Muscle of leg (tissue), 3 donors: ENCODE measurements at regions not wholly inside any gene's neighbourhood (a gene's known extent, or its start where the extent isn't known, plus 50 kb on each side); places are given as distances from the start of the nearest gene placed in this dataset.
A peak's percentile ranks its signal among the peaks of the same experiment; 100 is the strongest.

Source experiments
- DNase-seq: peaks from one replicate; pipeline ENCODE4 v3.0.0; 2013
- H3K27ac ChIP-seq: one replicate; pipeline ENCODE4 v1.5.1; 2013; ENCODE audit warnings: mild to moderate bottlenecking, low read length, control low read depth
- H3K27me3 ChIP-seq: one replicate; pipeline ENCODE4 v1.6.1; 2013; ENCODE audit warnings: low read length; ENCODE audit not compliant: control insufficient read depth, insufficient read depth
- H3K36me3 ChIP-seq: one replicate; pipeline ENCODE4 v1.6.1; 2013; ENCODE audit warnings: low read length; ENCODE audit not compliant: control insufficient read depth, insufficient read depth
- H3K4me1 ChIP-seq: one replicate; pipeline ENCODE4 v1.6.1; 2013; ENCODE audit warnings: low read length; ENCODE audit not compliant: control insufficient read depth, insufficient read depth
- H3K4me3 ChIP-seq: one replicate; pipeline ENCODE4 v1.5.1; 2013; ENCODE audit warnings: low read length, control low read depth
- H3K9me3 ChIP-seq: replicated peaks from 2 replicates; pipeline ENCODE4 v1.6.1; 2013; ENCODE audit warnings: low read depth, low read length; ENCODE audit not compliant: control insufficient read depth
- WGBS: methylation state at CpG from one replicate; pipeline ENCODE4 v1.1.5; 2013; ENCODE audit warnings: missing lambda C conversion rate; ENCODE audit not compliant: insufficient coverage; 5-methylcytosine and 5-hydroxymethylcytosine counted together

- no peaks in the 10 kb centered on the region for H3K36me3 ChIP-seq
- no peaks in the 10 kb centered on the region for H3K9me3 ChIP-seq
- no peak for DNase-seq
- 63% methylated on average over 2 of the region's 3 CpGs for WGBS
- no peaks in the 10 kb centered on the region for H3K27me3 ChIP-seq
- no peak overlapping the region for H3K27ac ChIP-seq
- H3K4me1 ChIP-seq = no peaks in the 10 kb centered on the region
- no peak overlapping the region for H3K4me3 ChIP-seq
Measured at GRCh38 chr4:11777447-11777846, 348.8 kb upstream of the HS3ST1 start.

DNA sequence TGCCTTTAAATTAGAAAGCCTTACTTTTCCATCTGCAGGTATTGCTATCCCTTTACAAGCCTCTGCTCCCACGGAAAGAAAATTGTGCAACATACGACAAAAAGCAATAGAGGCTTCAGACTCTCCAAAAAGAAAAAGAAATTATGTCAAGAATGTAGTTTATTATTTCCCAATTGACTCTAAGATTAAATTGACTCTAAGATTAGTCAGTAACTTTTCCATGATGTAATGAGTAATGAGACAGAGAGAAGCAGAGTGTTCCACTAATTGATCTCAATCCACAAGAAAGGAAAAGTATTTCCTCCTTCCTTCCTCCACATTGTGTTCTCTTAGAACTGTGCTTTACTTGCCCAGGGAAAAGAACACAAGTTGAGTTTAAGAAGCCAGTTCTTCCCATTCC is 345.7 kb upstream of the HS3ST1 start:
- no peaks in the 10 kb centered on the region for H3K36me3 ChIP-seq
- H3K4me1 ChIP-seq = no peaks in the 10 kb centered on the region
- H3K9me3 ChIP-seq = no peaks in the 10 kb centered on the region
- H3K27me3 ChIP-seq = no peaks in the 10 kb centered on the region
- no CpG with 5 or more reads among the region's 2 CpGs for WGBS
- peak; percentile 6 for DNase-seq
- H3K4me3 ChIP-seq = no peak overlapping the region
- H3K27ac ChIP-seq = no peak overlapping the region

GRCh38 chr4:11773798-11774197 is 345.1 kb upstream of the HS3ST1 start:
- no peak for DNase-seq
- Histone ChIP-seq H3K4me1 (no peaks in the 10 kb centered on the region), H3K9me3 (no peaks in the 10 kb centered on the region), H3K4me3 (no peak overlapping the region), H3K27me3 (no peaks in the 10 kb centered on the region), H3K36me3 (no peaks in the 10 kb centered on the region), H3K27ac (no peak overlapping the region)
- WGBS = 60% methylated on average over 1 of the region's 3 CpGs

DNA sequence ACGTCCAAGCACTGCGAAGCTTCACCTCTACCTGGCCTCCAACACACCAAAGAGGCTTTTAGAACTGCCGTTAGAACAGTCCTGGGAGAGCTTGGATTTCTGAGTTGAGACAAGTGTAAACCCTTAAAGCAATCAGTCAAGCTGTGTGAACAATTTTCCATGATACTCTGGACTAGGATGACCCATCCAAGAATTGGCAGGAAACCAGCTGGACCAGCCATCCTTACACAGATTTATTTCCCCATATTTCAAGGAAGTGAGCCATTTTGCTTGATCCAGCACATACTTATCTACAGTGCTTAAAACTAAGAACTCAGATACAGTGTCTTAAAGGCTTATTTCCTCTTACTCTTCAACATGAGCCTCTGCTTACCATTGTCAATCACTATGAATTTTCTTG is 340.7 kb upstream of the HS3ST1 start:
- Histone ChIP-seq H3K27ac (no peak overlapping the region), H3K36me3 (no peaks in the 10 kb centered on the region), H3K27me3 (no peaks in the 10 kb centered on the region), H3K4me3 (no peak overlapping the region), H3K9me3 (no peaks in the 10 kb centered on the region), H3K4me1 (no peaks in the 10 kb centered on the region)
- WGBS = 60% methylated on average over 1 of the region's 3 CpGs
- DNase-seq = peak; percentile 49

DNA sequence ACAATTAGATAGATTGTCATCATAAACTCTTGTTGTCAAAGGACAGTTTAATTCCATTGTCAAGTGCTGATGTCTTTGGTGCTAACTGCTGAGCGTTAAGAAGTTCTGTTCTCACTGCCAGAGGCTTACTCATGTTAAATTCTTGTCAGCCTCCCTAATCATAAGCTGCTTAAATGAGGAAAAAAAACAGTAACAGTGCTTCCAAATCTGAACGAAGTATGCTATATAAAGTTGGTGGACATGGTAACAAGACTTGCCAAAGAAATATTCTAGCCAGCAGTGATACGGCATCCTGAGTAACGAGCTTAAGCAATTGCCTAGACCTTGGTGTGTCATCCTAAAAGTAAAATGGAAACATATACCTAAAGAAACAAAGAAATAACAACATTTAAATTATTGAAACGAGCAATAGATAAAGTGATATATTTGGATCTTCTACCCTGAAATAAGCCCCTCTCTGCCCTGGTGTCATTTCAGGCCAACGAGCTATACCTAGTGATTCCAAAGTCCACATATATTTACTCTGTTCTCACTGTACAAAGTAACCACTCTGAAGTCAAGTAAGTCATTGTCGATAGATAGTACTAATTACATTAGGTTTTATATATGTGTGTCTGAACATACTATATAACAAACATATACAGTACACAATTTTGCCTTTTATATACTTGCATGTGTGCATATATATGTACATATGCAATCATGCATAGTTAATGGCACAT is 339.7 kb upstream of the HS3ST1 start:
- H3K9me3 ChIP-seq = no peaks in the 10 kb centered on the region
- no CpG with 5 or more reads among the region's 7 CpGs for WGBS

GRCh38 chr4:11765849-11766453 is 337.3 kb upstream of the HS3ST1 start:
- H3K36me3 ChIP-seq = no peaks in the 10 kb centered on the region
- WGBS = no CpG with 5 or more reads among the region's 4 CpGs
- H3K27ac ChIP-seq = no peak overlapping the region
- H3K4me3 ChIP-seq = no peak overlapping the region
- H3K4me1 ChIP-seq = no peaks in the 10 kb centered on the region
- DNase-seq = peak; percentile 33
- H3K9me3 ChIP-seq = no peaks in the 10 kb centered on the region
- H3K27me3 ChIP-seq = no peaks in the 10 kb centered on the region

More for the DNA sequence above, 339.7 kb upstream of the HS3ST1 start:
- no peaks in the 10 kb centered on the region for H3K36me3 ChIP-seq
- H3K27ac ChIP-seq = no peak overlapping the region
- no peak for DNase-seq
- H3K4me3 ChIP-seq = no peak overlapping the region
- H3K27me3 ChIP-seq = no peaks in the 10 kb centered on the region
- H3K4me1 ChIP-seq = no peaks in the 10 kb centered on the region

GRCh38 chr4:11748164-11748872 is 319.6 kb upstream of the HS3ST1 start:
- Histone ChIP-seq H3K27ac (no peak overlapping the region), H3K36me3 (no peaks in the 10 kb centered on the region), H3K4me1 (no peaks in the 10 kb centered on the region), H3K27me3 (no peaks in the 10 kb centered on the region), H3K9me3 (peaks cover 7% of the 10 kb centered on the region), H3K4me3 (no peak overlapping the region)
- DNase-seq = peak; percentile 41
- WGBS = 32% methylated on average over 4 of the region's 7 CpGs

DNA sequence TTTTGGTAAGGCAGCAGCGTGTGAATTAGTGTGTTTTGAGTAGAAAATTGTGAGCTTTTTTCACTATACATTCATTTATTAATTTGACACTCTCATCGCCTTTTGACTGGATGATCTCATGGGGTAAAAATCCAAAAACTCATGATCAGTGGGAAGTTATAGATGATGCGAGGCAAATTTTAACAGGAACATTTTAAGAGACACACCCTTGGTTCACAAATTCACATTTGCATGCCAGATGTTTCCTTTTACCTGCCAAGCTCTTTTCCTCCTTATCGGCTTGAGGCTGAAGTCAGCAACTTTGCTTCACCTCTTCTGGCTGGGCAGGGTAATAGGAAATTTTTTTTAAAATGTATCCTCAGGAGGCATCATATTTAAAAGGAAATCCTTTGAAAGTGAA is 318.0 kb upstream of the HS3ST1 start:
- Histone ChIP-seq H3K4me1 (no peaks in the 10 kb centered on the region), H3K4me3 (no peak overlapping the region), H3K27me3 (no peaks in the 10 kb centered on the region), H3K27ac (no peak overlapping the region), H3K36me3 (no peaks in the 10 kb centered on the region), H3K9me3 (no peaks in the 10 kb centered on the region)
- DNase-seq = peak; percentile 39
- WGBS = 80% methylated on average over 1 of the region's 4 CpGs

GRCh38 chr4:11743976-11744375 is 315.3 kb upstream of the HS3ST1 start:
- H3K4me3 ChIP-seq = no peak overlapping the region
- no peaks in the 10 kb centered on the region for H3K27me3 ChIP-seq
- no CpG with 5 or more reads among the region's 1 CpG for WGBS
- DNase-seq = no peak
- H3K9me3 ChIP-seq = no peaks in the 10 kb centered on the region
- no peaks in the 10 kb centered on the region for H3K36me3 ChIP-seq
- no peak overlapping the region for H3K27ac ChIP-seq
- H3K4me1 ChIP-seq = no peaks in the 10 kb centered on the region

DNA sequence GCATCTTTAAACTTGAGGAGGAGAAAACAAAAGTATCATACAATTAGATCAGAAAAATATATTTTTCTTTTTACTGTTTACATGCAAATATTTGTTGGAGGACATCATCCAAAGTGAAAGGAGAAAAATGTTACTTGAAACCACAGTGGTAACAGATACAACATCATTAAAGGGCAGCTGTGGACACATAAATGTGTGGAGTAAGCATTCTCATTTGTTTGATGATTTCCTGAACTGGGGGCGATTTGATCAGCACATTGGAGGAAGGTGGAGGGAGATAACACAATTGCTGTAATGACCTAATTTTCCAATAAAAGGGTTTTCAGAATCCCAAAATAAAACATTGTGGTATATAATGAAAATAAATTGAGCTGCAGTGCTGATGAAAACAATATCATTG is 314.5 kb upstream of the HS3ST1 start:
- Histone ChIP-seq H3K27me3 (no peaks in the 10 kb centered on the region), H3K4me1 (no peaks in the 10 kb centered on the region), H3K36me3 (no peaks in the 10 kb centered on the region), H3K4me3 (no peak overlapping the region), H3K9me3 (peaks cover under 1% of the 10 kb centered on the region), H3K27ac (no peak overlapping the region)
- no CpG with 5 or more reads among the region's 1 CpG for WGBS
- DNase-seq = no peak
